ENCODE measurements at regions not wholly inside any gene's neighbourhood (a gene's known extent, or its start where the extent isn't known, plus 50 kb on each side); places are given as distances from the start of the nearest gene placed in this dataset.

- peak; percentile 53 for DNase-seq (ENCODE audit: low spot score)
Observed at GRCh38 chr13:103140001-103140671, 73.9 kb upstream of the SLC10A2 start.

GRCh38 chr13:103134271-103134670 is 68.1 kb upstream of the SLC10A2 start:
- no peak for DNase-seq (ENCODE audit: low spot score)

- no peak for DNase-seq (ENCODE audit: low spot score)
Observed at GRCh38 chr13:103133556-103133955, 67.3 kb upstream of the SLC10A2 start.

- DNase-seq (ENCODE audit: low spot score) = peak; percentile 7
Observed at GRCh38 chr13:103130681-103131210, 64.5 kb upstream of the SLC10A2 start.

- no peak for DNase-seq (ENCODE audit: low spot score)
Observed at GRCh38 chr13:103130146-103130545, 63.9 kb upstream of the SLC10A2 start.
